ENCODE measurements at regions not wholly inside any gene's neighbourhood (a gene's known extent, or its start where the extent isn't known, plus 50 kb on each side); places are given as distances from the start of the nearest gene placed in this dataset.

GRCh38 chr4:27145597-27145996 is 285.0 kb downstream of the STIM2 start:
- no peak for TF ChIP-seq CTCF (IDR thresholded peaks at IDR 0.05; ENCODE audit: insufficient read depth, low read length)
- TF ChIP-seq POLR2AphosphoS5 (IDR thresholded peaks at IDR 0.05; ENCODE audit: low read depth) = no peak
- no peak for TF ChIP-seq REST (IDR thresholded peaks at IDR 0.05; ENCODE audit: insufficient replicate concordance, low read depth)
- TF ChIP-seq GABPA (IDR thresholded peaks at IDR 0.05; ENCODE audit: low read depth) = no peak

Measured in HL-60 (cell line).